HepG2 (cell line): ENCODE measurements at regions not wholly inside any gene's neighbourhood (a gene's known extent, or its start where the extent isn't known, plus 50 kb on each side); places are given as distances from the start of the nearest gene placed in this dataset.

Source experiments
- ATAC-seq: fragments of 200-7000 bp; cut with Tn5 transposase; 3 replicates; pipeline ENCODE4 v1.9.1; 2020; ENCODE audit warnings: mild to moderate bottlenecking, moderate library complexity
- BruUV-seq: library from RNA; stranded (reverse); fragments of 400-500 nt; replicated peaks from 2 replicates; lab custom pipeline; 2021; lab: Mats Ljungman, UMichigan
- CTCF ChIA-PET: fragments of 300-600 bp; formaldehyde crosslinking; extraction: SDS; loops from one replicate; lab custom pipeline; 2021; ENCODE audit warnings: low total read pairs, inconsistent platforms, low intra/inter-chr PET ratio; lab: Yijun Ruan, JAX
- POLR2A ChIA-PET: fragments of 350-600 bp; sonication (Branson Sonifier 250); formaldehyde crosslinking; loops from one replicate; lab custom pipeline; 2020; ENCODE audit warnings: antibody characterized with exemption, inconsistent platforms; lab: Yijun Ruan, JAX
- DNase-seq: peaks from one replicate; pipeline ENCODE4 v3.0.0-alpha.2; 2015; ENCODE audit warnings: low spot score
- FAIRE-seq: peaks from 3 replicates; lab custom pipeline; 2011; peaks lifted over from hg19 to GRCh38; lab: Jason Lieb, UNC
- H2AFZ ChIP-seq: one replicate; pipeline ENCODE4 v1.6.1; 2011; ENCODE audit warnings: low read length, inconsistent platforms
- H3K27ac ChIP-seq: fragments of 300-600 bp; 3 replicates; pipeline ENCODE4 v1.8.0; 2011; ENCODE audit warnings: mixed run types, mild to moderate bottlenecking, mixed read lengths, low read length, inconsistent platforms; ENCODE audit not compliant: insufficient read depth; ENCODE audit errors: extremely low read length
- H3K27me3 ChIP-seq, 2 experiments: fragments of 200-600 bp in 1 of 2; 2 replicates in 1 of 2; 3 replicates in 1 of 2; pipeline versions ENCODE4 v1.6.0 to v1.8.0; 2011; ENCODE audit warnings: low read length in 2 of 2, mild to moderate bottlenecking in 2 of 2, moderate library complexity in 2 of 2, inconsistent platforms in 1 of 2; ENCODE audit not compliant: insufficient read depth in 2 of 2, control insufficient read depth in 1 of 2
- H3K36me3 ChIP-seq, 2 experiments: fragments of 200-600 bp in 1 of 2; replicated peaks in 1 of 2; 2 replicates in 1 of 2; 3 replicates in 1 of 2; pipeline versions ENCODE4 v1.5.1 to v1.8.0; 2011; ENCODE audit warnings: low read length in 2 of 2, inconsistent platforms in 1 of 2; ENCODE audit not compliant: insufficient read depth in 2 of 2, control insufficient read depth in 1 of 2
- H3K4me1 ChIP-seq: 2 replicates; pipeline ENCODE4 v1.5.1; 2012; ENCODE audit warnings: low read length, inconsistent platforms; ENCODE audit not compliant: insufficient read depth
- H3K4me2 ChIP-seq: 2 replicates; pipeline ENCODE4 v1.6.0; 2011; ENCODE audit warnings: low read depth, low read length, inconsistent platforms
- H3K4me3 ChIP-seq, 3 experiments: fragments of 200-600 bp in 1 of 3; sonication (generic), shearing (Covaris generic) in 1 of 3; replicated peaks in 1 of 3; 2 replicates each; pipeline ENCODE4 v1.5.1; 2011 to 2016; ENCODE audit warnings: low read length in 3 of 3, inconsistent platforms in 2 of 3, low read depth in 2 of 3, mild to moderate bottlenecking in 2 of 3, control low read depth in 1 of 3, mixed read lengths in 1 of 3; ENCODE audit not compliant: insufficient read depth in 1 of 3
- H3K79me2 ChIP-seq: one replicate; pipeline ENCODE4 v1.6.1; 2011; ENCODE audit warnings: low read length, inconsistent platforms; ENCODE audit not compliant: insufficient read depth
- H3K9ac ChIP-seq: 2 replicates; pipeline ENCODE4 v1.6.0; 2011; ENCODE audit warnings: mild to moderate bottlenecking, low read depth, low read length, inconsistent platforms; ENCODE audit not compliant: insufficient read depth
- H3K9me3 ChIP-seq: 2 replicates; pipeline ENCODE4 v1.5.1; 2012; ENCODE audit warnings: mild to moderate bottlenecking, low read length
- H4K20me1 ChIP-seq: 2 replicates; pipeline ENCODE4 v1.6.0; 2011; ENCODE audit warnings: inconsistent platforms, mild to moderate bottlenecking, low read length, moderate library complexity; ENCODE audit not compliant: insufficient read depth
- NFYC ChIP-seq: IDR thresholded peaks from 2 replicates; pipeline ENCODE4 v1.6.1; 2016; ENCODE audit warnings: missing genetic modification reagents, missing compliant biosample characterization
- WGBS: methylation state at CpG from one replicate; pipeline ENCODE4 v1.1.6; 2017; ENCODE audit warnings: low lambda C conversion rate; 5-methylcytosine and 5-hydroxymethylcytosine counted together
- in situ Hi-C: cut with HindIII; loops from 2 replicates; pipeline ENCODE4 v1.10.0; 2017; ENCODE audit warnings: low pct_unique_long_range_greater_than_20kb; ENCODE audit not compliant: extremely low pct_ligation_motif_present
- intact Hi-C: fragments of 100-400 bp; cut with micrococcal nuclease; formaldehyde crosslinking; loops from one replicate; pipeline ENCODE4 v1.10.0; 2022; ENCODE audit not compliant: unreplicated experiment
- TF ChIP-seq, protein P1 (sequence below): sonication (generic); formaldehyde crosslinking; IDR thresholded peaks from 2 replicates; pipeline ENCODE4 v1.5.1; 2020; ENCODE audit warnings: mild to moderate bottlenecking, missing genetic modification reagents
- TF ChIP-seq, protein P2 (sequence below): IDR thresholded peaks from 2 replicates; pipeline ENCODE4 v1.6.1; 2016; ENCODE audit warnings: low read depth, control low read depth
- TF ChIP-seq, protein P3 (sequence below): sonication (generic); formaldehyde crosslinking; conservative IDR thresholded peaks from 2 replicates; pipeline ENCODE4 v1.8.0; 2022; ENCODE audit warnings: mild to moderate bottlenecking, moderate library complexity, missing genetic modification reagents
- TF ChIP-seq, protein P4 (sequence below): sonication (generic); formaldehyde crosslinking; IDR thresholded peaks from 2 replicates; pipeline ENCODE4 v1.9.0; 2022; ENCODE audit warnings: low read depth, missing genetic modification reagents

DNA sequence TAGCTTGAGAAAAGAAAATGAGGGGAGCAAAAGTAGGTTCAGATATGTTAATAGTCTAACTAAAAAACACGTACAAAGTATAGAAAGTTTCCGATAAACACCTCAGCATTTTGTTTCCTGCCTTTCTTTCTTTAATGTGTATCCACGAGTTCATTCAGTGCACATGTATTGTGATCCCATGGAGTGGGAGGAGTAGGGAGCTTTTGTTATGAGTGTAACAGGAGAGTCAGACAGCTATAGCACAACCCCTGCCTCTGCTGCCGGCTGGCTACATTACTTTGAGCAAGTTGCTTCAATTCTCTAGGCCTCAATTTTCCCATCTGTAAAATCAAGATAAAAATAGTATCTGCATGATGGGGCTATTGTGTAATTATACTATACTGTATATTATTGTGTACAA, 249.2 kb upstream of the FIGN start:
- WGBS: 25% methylated on average over 4 of the region's 4 CpGs
- no peak overlapping the region for H2AFZ ChIP-seq
- no peaks in the 10 kb centered on the region for H4K20me1 ChIP-seq
- no peaks in the 10 kb centered on the region for H3K4me1 ChIP-seq
- no peak for ATAC-seq
- intact Hi-C loops: no loop called here
- H3K27me3 ChIP-seq: no peaks in the 10 kb centered on the region
- FAIRE-seq: no peak
- H3K9me3 ChIP-seq: no peaks in the 10 kb centered on the region
- no peak overlapping the region for H3K4me3 ChIP-seq
- no peaks in the 10 kb centered on the region for H3K36me3 ChIP-seq
- no peak for TF ChIP-seq NFYC (CRISPR knock-in tag)
- TF ChIP-seq, protein P1, sequence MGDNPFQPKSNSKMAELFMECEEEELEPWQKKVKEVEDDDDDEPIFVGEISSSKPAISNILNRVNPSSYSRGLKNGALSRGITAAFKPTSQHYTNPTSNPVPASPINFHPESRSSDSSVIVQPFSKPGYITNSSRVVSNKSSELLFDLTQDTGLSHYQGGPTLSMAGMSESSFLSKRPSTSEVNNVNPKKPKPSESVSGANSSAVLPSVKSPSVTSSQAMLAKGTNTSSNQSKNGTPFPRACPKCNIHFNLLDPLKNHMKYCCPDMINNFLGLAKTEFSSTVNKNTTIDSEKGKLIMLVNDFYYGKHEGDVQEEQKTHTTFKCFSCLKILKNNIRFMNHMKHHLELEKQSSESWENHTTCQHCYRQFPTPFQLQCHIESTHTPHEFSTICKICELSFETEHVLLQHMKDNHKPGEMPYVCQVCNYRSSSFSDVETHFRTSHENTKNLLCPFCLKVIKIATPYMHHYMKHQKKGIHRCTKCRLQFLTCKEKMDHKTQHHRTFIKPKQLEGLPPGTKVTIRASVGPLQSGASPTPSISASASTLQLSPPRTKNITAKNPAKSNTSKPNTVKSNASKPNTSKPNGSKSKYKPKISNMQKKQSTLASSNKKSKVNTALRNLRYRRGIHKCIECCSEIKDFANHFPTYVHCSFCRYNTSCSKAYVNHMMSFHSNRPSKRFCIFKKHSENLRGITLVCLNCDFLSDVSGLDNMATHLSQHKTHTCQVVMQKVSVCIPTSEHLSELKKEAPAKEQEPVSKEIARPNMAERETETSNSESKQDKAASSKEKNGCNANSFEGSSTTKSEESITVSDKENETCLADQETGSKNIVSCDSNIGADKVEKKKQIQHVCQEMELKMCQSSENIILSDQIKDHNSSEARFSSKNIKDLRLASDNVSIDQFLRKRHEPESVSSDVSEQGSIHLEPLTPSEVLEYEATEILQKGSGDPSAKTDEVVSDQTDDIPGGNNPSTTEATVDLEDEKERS (CRISPR knock-in tag): no peak
- TF ChIP-seq, protein P2, sequence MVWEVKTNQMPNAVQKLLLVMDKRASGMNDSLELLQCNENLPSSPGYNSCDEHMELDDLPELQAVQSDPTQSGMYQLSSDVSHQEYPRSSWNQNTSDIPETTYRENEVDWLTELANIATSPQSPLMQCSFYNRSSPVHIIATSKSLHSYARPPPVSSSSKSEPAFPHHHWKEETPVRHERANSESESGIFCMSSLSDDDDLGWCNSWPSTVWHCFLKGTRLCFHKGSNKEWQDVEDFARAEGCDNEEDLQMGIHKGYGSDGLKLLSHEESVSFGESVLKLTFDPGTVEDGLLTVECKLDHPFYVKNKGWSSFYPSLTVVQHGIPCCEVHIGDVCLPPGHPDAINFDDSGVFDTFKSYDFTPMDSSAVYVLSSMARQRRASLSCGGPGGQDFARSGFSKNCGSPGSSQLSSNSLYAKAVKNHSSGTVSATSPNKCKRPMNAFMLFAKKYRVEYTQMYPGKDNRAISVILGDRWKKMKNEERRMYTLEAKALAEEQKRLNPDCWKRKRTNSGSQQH (CRISPR knock-in tag): no peak
- TF ChIP-seq, protein P3, sequence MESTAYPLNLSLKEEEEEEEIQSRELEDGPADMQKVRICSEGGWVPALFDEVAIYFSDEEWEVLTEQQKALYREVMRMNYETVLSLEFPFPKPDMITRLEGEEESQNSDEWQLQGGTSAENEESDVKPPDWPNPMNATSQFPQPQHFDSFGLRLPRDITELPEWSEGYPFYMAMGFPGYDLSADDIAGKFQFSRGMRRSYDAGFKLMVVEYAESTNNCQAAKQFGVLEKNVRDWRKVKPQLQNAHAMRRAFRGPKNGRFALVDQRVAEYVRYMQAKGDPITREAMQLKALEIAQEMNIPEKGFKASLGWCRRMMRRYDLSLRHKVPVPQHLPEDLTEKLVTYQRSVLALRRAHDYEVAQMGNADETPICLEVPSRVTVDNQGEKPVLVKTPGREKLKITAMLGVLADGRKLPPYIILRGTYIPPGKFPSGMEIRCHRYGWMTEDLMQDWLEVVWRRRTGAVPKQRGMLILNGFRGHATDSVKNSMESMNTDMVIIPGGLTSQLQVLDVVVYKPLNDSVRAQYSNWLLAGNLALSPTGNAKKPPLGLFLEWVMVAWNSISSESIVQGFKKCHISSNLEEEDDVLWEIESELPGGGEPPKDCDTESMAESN (CRISPR knock-in tag): no peak
- TF ChIP-seq, protein P4, sequence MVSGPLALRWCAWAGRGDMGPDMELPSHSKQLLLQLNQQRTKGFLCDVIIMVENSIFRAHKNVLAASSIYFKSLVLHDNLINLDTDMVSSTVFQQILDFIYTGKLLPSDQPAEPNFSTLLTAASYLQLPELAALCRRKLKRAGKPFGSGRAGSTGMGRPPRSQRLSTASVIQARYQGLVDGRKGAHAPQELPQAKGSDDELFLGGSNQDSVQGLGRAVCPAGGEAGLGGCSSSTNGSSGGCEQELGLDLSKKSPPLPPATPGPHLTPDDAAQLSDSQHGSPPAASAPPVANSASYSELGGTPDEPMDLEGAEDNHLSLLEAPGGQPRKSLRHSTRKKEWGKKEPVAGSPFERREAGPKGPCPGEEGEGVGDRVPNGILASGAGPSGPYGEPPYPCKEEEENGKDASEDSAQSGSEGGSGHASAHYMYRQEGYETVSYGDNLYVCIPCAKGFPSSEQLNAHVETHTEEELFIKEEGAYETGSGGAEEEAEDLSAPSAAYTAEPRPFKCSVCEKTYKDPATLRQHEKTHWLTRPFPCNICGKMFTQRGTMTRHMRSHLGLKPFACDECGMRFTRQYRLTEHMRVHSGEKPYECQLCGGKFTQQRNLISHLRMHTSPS (CRISPR knock-in tag): no peak
- H3K79me2 ChIP-seq: no peaks in the 10 kb centered on the region
- no peak for DNase-seq
- POLR2A ChIA-PET: no interaction called here
- no TSS peak for BruUV-seq
- H3K27ac ChIP-seq: no peak overlapping the region
- in situ Hi-C loops: no loop called here
- CTCF ChIA-PET: no interaction called here
- no peak overlapping the region for H3K4me2 ChIP-seq
- H3K9ac ChIP-seq: no peak overlapping the region
